Ureter (tissue), 1 donor: ENCODE measurements at regions not wholly inside any gene's neighbourhood (a gene's known extent, or its start where the extent isn't known, plus 50 kb on each side); places are given as distances from the start of the nearest gene placed in this dataset.
"Not testable (repeated sequence)": the region's sequence is repeated elsewhere in the genome, so short reads cannot be mapped to it uniquely, and the experiment has no call there.

ENCODE experiments used
- DNase-seq: peaks from one replicate; pipeline ENCODE4 v3.0.0-alpha.2; 2020; ENCODE audit warnings: low spot score
- donor health status: DM: yes; HTN: yes; CAD: no.

DNA sequence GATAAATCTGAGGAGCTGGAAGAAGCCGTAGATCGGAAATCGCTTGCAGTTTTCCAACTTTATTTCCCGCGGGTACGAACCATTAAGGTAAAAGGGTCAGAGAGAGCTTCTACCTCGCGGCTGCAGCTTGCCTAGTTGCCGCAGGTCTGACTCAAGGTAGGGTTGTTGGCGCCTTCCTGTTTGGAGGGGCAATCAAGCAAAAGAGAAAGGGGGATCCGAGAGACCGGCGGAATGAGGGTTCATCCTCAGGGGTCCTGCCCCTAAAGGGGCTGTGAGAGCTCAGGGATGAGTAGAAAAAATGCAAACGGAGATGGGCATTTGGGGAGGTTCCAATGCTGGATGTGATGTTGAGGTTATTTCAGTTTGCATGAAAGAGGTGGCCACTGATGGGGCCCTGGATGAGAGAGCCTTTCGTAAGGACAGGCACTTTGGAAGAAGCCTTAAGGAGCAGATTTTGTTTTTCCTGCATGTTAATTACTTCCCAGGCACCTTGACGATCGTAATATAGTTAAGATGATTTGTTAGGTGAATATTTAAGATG lies 265.4 kb downstream of the CGGBP1 start:
- DNase-seq: no peak

DNA sequence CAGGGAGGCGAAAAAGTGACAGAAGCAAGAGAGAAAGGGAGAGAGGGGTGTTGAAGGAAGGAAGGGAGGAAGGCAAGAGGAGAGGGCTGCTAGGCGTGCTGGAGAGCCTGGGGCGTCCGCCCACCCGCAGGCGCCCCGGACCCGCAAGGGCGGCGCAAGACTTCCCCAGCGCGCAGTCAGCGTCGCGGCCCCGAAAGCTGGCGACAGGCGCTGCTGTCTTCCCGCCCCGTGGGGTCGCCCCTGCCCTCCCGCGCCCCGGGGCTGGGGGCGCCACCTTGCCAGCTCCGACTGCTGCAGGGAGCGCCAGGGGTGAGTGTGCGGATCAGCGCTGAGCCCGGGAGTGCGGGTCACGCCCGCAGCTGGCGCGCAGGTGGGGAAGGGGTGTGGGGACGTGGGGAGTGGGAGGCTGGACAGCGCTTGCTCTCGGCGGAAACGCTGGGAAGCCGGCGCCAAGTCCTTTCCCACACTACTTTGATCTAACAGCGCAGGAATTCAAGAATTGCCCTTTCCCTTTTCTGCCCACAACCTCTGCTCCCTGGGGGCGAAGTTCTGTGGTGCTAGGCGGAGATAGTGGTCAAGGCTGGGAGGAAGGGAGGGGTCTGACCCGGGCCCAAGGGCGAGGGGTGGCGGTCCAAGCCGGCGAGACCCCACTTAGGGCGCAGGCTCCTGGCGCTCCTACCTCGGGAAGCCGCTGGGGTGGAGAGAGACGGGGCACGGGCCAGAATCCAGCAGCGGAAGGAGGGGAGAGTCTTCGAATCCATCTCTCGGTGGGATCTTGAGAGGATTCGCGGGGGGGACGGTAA lies 266.1 kb downstream of the CGGBP1 start, which contains the start of gene HTR1F:
TSS of gene HTR1F (plus strand) at position 173 of the 803 bp plus-strand sequence.
- no peak for DNase-seq

DNA sequence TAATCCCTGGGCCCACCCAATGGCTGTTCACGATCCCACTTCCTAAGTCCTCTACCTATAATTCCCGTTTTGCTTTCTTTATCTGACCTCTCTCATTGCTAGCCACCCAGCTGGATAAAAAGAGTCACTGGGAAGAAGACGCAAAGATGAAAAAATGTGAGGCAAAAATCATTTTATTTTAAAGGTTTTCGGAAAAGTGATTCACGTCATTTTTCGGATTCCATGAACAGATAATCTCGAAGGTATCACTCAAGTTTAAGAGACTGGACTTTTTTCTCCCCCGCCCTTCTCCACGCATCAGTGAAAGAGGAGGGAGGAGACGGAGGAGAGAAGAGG lies 266.6 kb downstream of the CGGBP1 start:
- DNase-seq: no peak

DNA sequence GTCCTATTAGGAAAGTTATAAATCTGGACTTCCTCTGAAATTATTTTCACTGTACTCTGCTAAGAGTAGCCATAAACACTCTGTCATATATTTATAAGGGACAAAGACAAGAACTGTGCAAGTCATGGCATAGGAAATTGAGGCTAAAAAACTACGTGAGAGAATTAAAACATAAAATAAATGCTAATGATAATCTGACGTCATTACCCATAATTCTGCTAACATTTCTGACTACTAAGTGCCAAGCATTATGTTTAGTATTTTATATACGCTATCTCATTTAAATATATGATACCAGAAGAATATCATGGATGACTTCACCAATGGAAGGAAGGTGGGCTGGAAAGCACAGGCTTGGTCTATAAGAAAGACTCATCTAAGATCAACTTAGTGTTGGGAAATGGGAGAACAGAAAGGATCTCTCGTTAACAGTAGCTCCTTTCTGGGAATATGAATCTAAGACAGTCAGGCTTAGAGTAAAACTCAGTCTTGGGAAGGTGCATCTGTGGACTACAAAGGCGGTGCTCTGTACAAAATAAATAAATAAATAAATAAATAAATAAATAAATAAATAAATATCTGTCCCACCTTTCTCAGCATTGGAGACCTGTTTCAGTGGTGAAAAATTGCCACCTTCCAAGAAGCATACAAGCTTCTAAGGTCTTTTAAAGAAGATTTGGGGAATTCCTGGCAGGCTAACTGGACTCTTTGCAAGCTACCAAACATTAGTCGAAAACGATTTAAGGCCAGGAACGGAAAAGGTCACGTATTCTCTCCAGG lies 267.4 kb downstream of the CGGBP1 start:
- DNase-seq: no peak

DNA sequence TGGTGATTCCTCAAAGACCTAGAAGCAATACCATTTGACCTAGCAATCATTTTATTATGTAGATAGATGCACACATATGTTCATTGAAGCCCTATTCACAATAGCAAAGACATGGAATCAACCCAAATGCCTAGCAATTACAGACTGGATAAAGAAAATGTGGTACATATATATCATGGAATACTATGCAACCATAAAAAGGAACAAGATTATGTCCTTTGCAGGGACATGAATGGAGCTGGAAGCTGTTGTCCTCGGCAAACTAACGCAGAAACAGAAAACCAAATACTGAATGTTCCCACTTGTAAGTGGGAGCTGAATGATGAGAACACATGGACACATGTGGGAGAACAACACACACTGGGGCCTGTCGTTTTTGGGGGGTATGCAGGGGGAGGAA lies 269.8 kb downstream of the CGGBP1 start:
- not testable (repeated sequence) for DNase-seq

DNA sequence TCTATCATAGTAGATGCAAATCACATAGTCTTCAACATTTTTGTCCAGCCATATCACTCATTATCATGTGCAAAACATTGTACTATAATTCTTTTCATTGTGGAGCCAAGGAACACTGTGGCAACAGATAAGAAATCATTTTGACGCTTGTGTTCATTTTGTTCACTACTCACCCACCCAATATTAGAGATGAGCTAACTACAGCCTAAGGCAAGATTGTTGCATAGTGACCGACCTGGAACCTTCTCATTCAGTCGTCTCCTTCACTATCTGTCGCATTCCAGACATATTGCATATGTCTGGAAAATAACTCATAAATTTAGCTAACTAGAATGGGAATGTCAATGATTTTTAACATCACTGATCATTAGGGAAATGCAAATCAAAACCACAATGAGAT lies 270.3 kb downstream of the CGGBP1 start:
- DNase-seq: no peak

DNA sequence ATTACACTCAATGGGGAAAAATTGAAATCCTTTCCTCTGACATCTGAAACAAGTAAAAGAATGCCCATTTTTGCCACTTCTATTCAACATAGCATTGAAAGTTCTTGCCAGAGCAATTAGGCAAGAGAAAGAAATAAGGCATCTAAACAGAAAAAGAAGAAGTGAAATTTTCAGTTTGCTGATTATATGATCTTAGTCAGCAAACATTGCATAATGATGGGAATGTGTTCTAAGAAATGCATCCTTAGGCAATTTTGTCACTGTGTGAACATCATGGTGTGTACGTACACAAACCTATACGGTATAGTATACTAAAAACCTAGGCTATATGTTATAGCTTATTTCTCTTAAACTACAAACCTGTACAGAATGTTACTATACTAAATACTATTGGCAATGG lies 278.0 kb downstream of the CGGBP1 start:
- no peak for DNase-seq

DNA sequence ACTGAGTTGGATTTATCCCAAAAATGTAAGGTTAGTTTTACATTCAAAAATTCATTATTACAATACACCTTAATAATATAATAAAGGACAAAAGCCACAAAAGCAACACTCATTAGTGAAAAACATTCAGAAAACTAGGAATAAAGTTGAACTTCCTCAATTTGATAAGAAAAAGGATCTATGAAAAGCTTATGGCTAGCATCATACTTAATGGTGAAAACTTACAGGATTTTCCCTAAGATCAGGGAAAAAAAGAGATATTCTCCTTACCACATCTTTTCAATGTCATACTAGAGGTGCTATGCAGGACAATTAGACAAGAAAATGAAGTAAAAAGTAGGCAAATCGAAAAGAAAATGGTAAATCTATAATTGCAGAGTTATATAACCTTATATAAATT lies 279.9 kb downstream of the CGGBP1 start:
- no peak for DNase-seq

DNA sequence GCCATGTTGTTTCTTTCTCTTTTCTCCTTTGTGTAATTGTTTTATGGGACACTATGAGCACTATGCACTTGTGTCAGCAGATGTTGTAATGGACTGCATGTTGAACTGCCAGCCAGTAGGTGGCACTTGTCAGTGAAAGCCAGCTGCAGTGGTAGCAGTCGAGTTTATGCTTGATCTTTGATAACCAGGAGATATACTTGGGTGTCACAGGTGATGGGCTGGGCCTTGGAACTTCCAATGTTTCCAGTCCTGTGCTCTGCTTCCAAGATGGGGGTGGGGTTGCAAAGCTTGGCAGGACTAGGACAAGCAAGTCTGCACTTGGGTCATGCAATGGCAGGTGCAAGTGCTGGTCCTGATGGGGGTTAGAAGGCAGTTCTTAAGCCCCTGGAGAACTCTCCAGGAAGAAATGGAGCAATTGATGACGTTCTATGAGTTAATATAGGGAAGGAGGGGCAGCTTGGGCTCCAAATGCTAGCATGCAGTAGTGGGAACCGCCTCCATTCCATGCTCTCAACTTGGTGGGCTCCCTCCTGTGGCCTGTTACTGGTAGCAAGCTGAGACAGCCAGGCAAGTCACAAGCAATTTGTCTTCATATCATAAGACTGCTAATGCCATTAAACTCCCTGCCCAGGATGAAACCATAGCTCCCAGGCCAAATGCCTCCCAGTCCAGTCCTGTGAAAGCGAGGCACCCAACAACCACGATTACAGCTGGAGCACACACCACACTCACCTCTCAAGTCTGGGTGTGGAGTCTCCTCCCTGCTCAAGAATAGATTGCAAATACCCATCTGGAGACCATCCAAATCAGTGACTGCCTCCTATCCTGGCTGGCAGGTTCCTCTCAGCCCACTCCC lies 287.2 kb downstream of the CGGBP1 start:
- no peak for DNase-seq

DNA sequence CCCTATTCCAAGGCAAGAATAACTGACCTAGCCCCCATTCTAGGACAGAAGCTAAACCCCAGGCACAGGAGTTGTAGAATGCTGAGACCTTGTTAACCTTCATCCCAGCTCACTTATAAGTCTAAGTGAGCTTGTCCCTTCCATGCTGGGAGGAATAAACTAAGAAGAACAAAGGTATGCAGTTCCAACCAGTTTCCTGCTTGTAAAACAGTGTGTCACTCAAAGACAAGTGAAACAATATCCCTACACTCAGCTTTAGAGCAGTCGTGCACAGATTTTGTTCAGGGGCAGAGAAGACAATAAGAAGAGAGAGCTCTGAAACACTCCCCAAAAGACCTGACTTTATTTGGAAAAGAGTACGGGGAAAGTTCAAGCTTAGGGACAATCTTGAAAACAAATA lies 292.1 kb downstream of the CGGBP1 start:
- no peak for DNase-seq

DNA sequence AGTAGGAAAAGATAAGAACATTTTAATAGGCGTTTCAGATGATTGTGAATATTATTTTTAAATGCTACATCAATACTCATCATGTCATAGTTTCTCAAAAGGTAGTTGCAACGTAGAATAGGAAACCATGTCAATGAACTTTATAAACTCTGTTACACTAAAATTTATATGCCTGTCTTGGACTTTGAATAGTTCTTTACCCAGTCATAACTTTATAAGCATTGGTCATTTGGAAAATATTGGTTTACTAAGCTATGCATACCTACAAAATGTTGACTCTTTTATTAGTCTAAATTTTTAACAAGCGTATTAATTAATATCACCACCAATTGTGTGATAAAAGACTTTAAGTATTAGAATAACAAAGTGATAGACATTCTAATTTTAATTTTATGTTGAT lies 293.5 kb downstream of the CGGBP1 start:
- no peak for DNase-seq

DNA sequence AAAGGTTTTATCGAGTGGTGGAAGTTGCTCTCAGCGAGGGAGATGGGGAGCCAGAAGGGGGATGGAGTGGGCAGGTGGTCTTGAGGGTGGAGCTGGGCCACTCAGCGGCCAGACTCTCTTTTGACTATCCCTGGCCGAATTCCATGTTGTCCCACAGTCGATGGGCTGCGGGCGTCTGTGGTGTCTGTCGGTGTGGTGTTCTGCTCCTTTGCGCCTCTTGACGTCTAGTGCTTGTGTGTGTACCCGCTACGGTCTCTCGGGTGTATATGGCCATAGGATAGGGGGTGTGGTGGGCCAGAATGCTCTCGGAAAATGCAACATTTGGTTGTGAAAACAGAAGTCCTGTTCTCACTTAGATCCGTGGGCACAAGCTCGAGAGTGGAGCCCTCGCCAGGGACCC lies 297.0 kb downstream of the CGGBP1 start:
- no peak for DNase-seq

DNA sequence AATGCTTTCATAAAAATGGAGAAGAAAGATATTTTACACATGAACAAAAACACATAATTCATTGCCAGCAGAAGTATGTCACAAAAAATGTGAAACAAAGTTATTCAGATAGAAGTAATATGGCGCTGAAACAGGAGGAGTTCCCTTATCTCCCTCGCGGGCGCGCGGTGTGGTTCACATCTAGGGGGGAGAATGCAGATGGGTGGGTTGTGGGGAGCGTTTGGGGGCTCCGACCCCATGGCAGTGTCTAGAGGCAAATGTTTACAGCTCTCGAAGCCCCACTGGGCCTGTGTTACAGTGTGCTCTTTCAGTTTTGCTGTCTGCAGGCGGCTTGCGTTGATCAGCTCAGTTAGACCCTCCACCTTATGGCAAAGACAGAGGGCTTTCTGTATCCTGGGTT lies 297.5 kb downstream of the CGGBP1 start:
- no peak for DNase-seq

DNA sequence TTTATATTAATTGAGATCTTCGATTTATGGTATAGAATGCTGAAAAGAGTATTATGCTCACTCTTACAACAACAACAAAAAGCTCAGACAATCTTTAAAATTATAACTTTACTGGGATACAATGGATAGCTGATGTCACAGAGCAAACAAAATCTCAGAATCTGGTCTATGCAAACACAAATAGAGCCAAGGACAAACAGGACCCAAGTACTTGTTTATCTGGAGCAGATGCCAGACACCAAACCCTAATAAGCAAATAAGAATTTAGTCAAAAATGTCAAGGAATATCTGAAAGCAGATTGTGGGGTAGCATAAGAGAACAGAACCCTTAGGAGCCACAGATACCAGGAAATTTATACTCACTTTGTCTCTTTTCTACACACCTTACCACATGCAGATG lies 302.2 kb downstream of the CGGBP1 start:
- DNase-seq: no peak

DNA sequence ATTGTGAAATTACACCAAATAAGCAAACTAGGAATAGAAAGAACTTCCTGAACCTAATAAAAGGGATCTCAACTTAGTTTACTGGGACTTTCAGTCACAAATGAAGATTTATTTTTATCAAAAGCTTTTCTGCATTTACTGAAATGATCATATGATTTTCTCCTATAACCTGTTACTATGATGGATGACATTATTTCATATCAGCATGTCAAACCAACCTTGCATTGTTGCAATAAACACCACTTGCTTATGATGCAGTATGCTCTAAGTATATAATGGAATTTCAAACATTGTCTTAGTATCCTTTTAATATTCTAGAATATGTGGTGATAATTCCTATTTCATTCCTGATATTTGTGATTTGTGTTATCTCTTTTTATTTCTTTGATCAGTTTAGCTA lies 303.0 kb downstream of the CGGBP1 start:
- DNase-seq: no peak

DNA sequence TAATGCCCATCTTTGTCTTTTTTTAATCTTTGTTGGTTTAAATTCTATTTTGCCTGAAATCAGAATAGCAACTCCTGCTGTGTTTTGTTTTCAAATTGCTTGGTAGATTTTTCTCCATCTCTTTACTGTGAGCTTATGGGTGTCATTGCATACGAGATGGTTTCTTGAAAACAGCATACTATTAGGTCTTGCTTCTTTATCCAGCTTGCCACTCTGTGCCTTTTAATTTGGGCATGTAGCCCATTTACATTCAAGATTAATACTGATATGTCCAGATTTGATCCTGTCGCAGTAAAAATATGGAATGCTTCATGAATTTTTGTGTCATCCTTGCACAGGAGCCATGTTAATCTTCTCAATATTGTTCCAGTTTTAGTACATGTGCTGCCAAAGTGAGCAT lies 316.6 kb downstream of the CGGBP1 start:
- DNase-seq: no peak

DNA sequence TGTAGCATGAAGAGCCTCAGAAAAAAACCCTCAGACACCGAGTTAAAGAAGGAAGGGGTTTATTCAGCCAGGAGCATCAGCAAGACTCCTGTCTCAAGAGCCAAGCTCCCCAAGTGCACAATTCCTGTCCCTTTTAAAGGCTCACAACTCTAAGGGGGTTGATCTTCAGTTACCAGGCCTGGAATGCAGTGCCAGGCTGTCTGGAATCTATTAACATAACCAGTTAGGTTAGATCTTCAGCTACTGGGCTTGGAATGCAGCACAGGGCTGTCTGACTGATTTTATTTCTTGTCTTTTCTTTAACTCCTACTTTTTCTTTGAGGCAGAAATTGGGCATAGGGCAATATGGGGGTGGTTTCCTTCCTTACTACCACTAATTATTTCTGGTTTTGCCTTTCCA lies 317.9 kb downstream of the CGGBP1 start:
- not testable (repeated sequence) for DNase-seq

DNA sequence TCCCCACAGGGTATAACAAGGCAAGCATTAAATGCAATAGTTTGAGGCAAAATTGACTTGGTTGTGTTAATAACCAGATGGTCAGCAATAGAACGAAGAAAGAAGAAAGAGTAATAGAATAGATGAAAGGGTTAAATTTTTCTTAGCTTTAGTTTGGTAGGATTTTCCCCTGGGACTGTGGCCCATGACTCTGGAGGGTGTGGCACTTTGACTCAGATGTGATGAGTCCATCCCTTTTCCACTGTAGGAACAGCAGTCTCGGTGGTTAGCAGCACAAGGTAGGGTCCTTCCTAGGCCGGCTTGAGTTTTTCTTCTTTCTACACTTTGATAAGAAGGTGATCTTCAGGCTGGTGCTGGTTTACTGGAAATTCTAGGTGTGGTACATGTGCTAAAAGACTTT lies 321.0 kb downstream of the CGGBP1 start:
- not testable (repeated sequence) for DNase-seq

DNA sequence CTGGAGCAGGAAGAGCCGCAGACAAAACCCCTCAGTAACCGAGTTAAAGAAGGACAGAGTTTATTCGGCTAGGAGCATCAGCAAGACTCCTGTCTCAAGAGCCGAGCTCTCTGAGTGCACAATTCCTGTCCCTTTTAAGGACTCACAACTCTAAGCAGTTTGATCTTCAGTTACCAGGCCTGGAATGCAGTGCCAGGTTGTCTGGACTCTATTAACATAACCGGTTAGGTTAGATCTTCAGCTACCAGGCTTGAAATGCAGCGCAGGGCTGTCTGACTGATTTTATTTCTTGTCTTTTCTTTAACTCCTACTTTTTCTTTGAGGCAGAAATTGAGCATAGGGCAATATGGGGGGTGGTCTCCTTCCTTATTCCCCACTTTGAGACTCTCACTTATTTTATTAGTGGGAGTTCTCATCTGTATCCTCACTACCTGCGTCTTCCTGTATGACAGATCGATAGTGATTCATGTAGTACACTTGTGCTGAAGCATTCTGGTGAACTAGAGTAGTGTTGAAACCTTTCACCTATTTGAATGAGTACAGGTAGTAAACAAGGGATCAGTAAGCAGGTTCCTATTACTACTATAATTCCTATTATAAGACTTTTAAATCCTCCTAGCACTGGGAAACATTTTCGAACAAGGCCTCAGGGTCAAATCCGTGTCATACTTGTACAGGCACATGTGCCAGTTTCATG lies 325.0 kb downstream of the CGGBP1 start:
- peak; percentile 54 for DNase-seq

DNA sequence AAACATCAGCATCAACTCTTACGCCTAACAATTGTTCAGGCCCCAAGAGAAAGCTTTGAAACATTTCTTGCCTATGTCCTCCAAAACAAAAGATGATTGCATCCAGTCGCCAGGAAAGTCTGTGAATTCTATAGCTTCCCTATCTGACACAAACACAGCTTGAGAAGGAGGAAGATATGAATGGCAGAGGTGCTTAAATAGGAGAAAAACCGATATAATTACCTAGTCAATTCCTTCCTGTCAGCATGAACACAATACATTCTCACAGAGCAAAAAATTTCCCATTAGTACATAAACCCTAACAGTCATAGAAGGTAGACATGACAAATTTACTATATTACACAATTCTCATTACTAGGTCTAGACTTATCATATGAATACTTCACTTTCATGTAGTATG lies 326.5 kb downstream of the CGGBP1 start:
- no peak for DNase-seq

DNA sequence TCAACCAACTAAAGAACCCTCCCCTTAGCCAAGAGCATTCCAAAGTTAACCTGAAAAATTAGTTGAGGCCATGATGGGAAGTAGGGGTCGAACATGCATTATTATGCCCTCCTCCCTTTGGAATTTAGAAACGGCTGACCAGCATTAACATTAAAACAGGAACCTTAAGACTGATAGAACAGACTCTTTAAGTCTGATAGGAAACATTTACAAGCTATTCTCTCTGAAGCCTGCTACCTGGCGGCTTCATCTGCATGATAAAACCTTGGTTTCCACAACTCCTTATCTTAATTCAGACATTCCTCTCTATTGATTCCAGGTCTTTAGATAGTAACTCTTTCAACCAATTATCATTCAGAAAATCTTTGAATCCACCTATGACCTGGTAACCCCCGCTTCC lies 331.0 kb downstream of the CGGBP1 start:
- DNase-seq: no peak

DNA sequence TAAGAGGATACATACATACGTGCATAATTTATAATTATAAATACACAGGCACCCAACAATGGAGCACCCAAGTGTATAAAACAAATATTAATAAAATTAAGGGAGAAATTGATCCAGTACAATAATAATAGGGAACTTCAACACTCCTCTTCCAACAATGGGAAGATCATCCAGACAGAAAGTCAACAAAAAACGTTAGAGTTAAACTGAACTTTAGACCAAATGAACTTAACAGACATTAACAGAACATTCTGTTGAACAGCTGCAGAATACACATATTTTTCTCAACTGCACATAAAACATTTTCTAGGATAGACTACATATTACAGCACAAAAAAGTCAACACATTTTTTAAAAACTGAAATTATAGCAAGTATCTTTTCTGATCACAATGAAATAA lies 339.7 kb downstream of the CGGBP1 start:
- DNase-seq: no peak
